CD14-positive monocyte (primary cell): ENCODE measurements at regions not wholly inside any gene's neighbourhood (a gene's known extent, or its start where the extent isn't known, plus 50 kb on each side); places are given as distances from the start of the nearest gene placed in this dataset.
"Not testable (repeated sequence)": the region's sequence is repeated elsewhere in the genome, so short reads cannot be mapped to it uniquely, and the experiment has no call there.

Source experiments
- DNase-seq, 3 donors: peaks; one replicate each; pipeline ENCODE4 v3.0.0-alpha.2; 2011 to 2022
- H2AFZ ChIP-seq: 2 replicates; pipeline ENCODE4 v1.6.0; 2012; ENCODE audit warnings: mild to moderate bottlenecking, low read depth, low read length, inconsistent platforms; ENCODE audit not compliant: insufficient read depth, poor library complexity, severe bottlenecking
- H3K27ac ChIP-seq, 2 donors: 1 replicate in 1 of 2; 2 replicates in 1 of 2; pipeline ENCODE4 v1.5.1; 2012 to 2013; ENCODE audit warnings: low read length in 2 of 2, control low read depth in 1 of 2, inconsistent platforms in 1 of 2, low read depth in 1 of 2, mild to moderate bottlenecking in 1 of 2
- H3K27me3 ChIP-seq, 2 donors: one replicate each; pipeline versions ENCODE4 v1.6.0 to v1.6.1; 2011 to 2013; ENCODE audit warnings: low read length in 2 of 2; ENCODE audit not compliant: control insufficient read depth in 2 of 2, insufficient read depth in 2 of 2
- H3K36me3 ChIP-seq, 2 donors: replicated peaks in 1 of 2; 1 replicate in 1 of 2; 2 replicates in 1 of 2; pipeline versions ENCODE4 v1.5.1 to v1.6.1; 2012 to 2013; ENCODE audit warnings: low read length in 2 of 2, control low read depth in 1 of 2, inconsistent platforms in 1 of 2, mild to moderate bottlenecking in 1 of 2; ENCODE audit not compliant: insufficient read depth in 2 of 2, control insufficient read depth in 1 of 2
- H3K4me1 ChIP-seq, 2 donors: 1 replicate in 1 of 2; 2 replicates in 1 of 2; pipeline versions ENCODE4 v1.5.1 to v1.6.1; 2012 to 2013; ENCODE audit warnings: low read length in 2 of 2, control low read depth in 1 of 2, inconsistent platforms in 1 of 2, mild to moderate bottlenecking in 1 of 2, moderate library complexity in 1 of 2; ENCODE audit not compliant: insufficient read depth in 2 of 2, control insufficient read depth in 1 of 2
- H3K4me2 ChIP-seq: replicated peaks from 2 replicates; pipeline ENCODE3; 2012; ENCODE audit warnings: low read length, moderate library complexity, mild to moderate bottlenecking; ENCODE audit not compliant: poor library complexity, severe bottlenecking; ENCODE audit errors: extremely low read depth
- H3K4me3 ChIP-seq, 3 experiments: fragments of 200-600 bp in 1 of 3; sonication (generic) in 1 of 3; replicated peaks in 1 of 3; 1 replicate in 2 of 3; 2 replicates in 1 of 3; pipeline ENCODE4 v1.5.1; 2011 to 2013; ENCODE audit warnings: low read length in 3 of 3, mild to moderate bottlenecking in 3 of 3, control low read depth in 2 of 3, low read depth in 2 of 3, inconsistent platforms in 1 of 3, moderate library complexity in 1 of 3
- H3K79me2 ChIP-seq: 2 replicates; pipeline ENCODE4 v1.6.0; 2012; ENCODE audit warnings: mild to moderate bottlenecking, control low read depth, inconsistent platforms, low read length, moderate library complexity; ENCODE audit not compliant: insufficient read depth
- H3K9ac ChIP-seq: 2 replicates; pipeline ENCODE4 v1.6.0; 2017; ENCODE audit warnings: low read length, mild to moderate bottlenecking; ENCODE audit not compliant: insufficient read depth, poor library complexity, severe bottlenecking
- H3K9me3 ChIP-seq, 2 donors: replicated peaks in 1 of 2; 1 replicate in 1 of 2; 2 replicates in 1 of 2; pipeline versions ENCODE4 v1.5.1 to v1.6.1; 2012 to 2013; ENCODE audit warnings: low read length in 2 of 2, control low read depth in 1 of 2; ENCODE audit not compliant: control insufficient read depth in 1 of 2, insufficient read depth in 1 of 2
- H4K20me1 ChIP-seq: 2 replicates; pipeline ENCODE4 v1.6.0; 2012; ENCODE audit warnings: mild to moderate bottlenecking, low read length, control low read depth, moderate library complexity; ENCODE audit not compliant: insufficient read depth
- H3K27ac Mint-ChIP-seq, 7 donors: one replicate each; pipeline ENCODE4 v1.8.0; 2020; ENCODE audit warnings: mild to moderate bottlenecking in 7 of 7, mixed read lengths in 7 of 7, moderate library complexity in 6 of 7, inconsistent platforms in 2 of 7
- H3K27me3 Mint-ChIP-seq, 3 donors: one replicate each; pipeline ENCODE4 v1.8.0; 2021 to 2022; ENCODE audit warnings: low read depth in 3 of 3, mild to moderate bottlenecking in 3 of 3, mixed read lengths in 3 of 3, moderate library complexity in 3 of 3, inconsistent platforms in 1 of 3
- H3K36me3 Mint-ChIP-seq, 2 donors: one replicate each; pipeline ENCODE4 v1.8.0; 2020; ENCODE audit warnings: mixed read lengths in 2 of 2, inconsistent platforms in 1 of 2, mild to moderate bottlenecking in 1 of 2
- H3K4me1 Mint-ChIP-seq: one replicate; pipeline ENCODE4 v1.8.0; 2020; ENCODE audit warnings: mild to moderate bottlenecking, mixed read lengths
- H3K4me3 Mint-ChIP-seq, 2 donors: one replicate each; pipeline ENCODE4 v1.8.0; 2020; ENCODE audit warnings: mild to moderate bottlenecking in 2 of 2, mixed read lengths in 2 of 2, moderate library complexity in 1 of 2
- H3K9me3 Mint-ChIP-seq, 7 donors: one replicate each; pipeline ENCODE4 v1.8.0; 2020 to 2022; ENCODE audit warnings: mixed read lengths in 7 of 7, mild to moderate bottlenecking in 6 of 7, moderate library complexity in 6 of 7, inconsistent platforms in 2 of 7
- WGBS: methylation state at CpG from one replicate; pipeline ENCODE4 v1.1.5; 2013; ENCODE audit warnings: missing lambda C conversion rate; ENCODE audit not compliant: insufficient coverage; 5-methylcytosine and 5-hydroxymethylcytosine counted together
- intact Hi-C, 2 donors: fragments of 100-400 bp; cut with micrococcal nuclease; formaldehyde crosslinking; loops; one replicate each; pipeline versions ENCODE4 v1.15.0 to v1.15.1; 2023
- TF ChIP-seq, protein P1 (sequence below): fragments of 200-600 bp; IDR thresholded peaks from one replicate; pipeline ENCODE4 v1.8.0; 2022; ENCODE audit warnings: antibody characterized with exemption, mild to moderate bottlenecking

DNA sequence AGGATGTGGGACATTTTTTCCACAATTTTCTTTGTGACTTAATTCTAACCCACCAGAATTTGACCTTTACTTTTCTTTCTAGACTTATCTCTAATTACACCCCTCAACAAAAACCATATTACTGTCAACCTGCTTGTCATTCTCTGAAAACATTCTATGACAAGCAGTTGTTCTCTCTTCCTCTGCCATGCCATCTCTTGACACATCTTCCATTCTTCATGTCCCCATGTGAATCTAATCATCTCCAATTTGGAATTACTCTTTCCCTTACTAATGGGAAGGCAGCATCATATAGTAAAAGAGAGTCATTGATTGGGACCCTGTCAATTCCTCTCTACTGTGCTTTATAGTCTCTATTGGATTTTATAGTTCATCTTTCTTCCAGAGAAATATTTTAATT lies 61.3 kb upstream of the P2RY1 start:
- Mint-ChIP-seq H3K4me3 (no peak overlapping the region), H3K27me3 (no peaks in the 10 kb centered on the region), H3K4me1 (peaks cover 2% of the 10 kb centered on the region), H3K36me3 (no peaks in the 10 kb centered on the region), H3K9me3 (peaks cover 0 to 7% (median 4%) of the 10 kb centered on the region in 7 donors), H3K27ac (no peak overlapping the region)
- Histone ChIP-seq H3K9ac (no peak overlapping the region), H2AFZ (no peak overlapping the region), H3K79me2 (no peaks in the 10 kb centered on the region), H3K4me2 (no peak overlapping the region), H3K4me1 (peaks cover 0 to 4% of the 10 kb centered on the region in 2 donors), H3K27me3 (no peaks in the 10 kb centered on the region), H3K9me3 (peaks cover 0 to 2% of the 10 kb centered on the region in 2 donors), H3K4me3 (no peak overlapping the region), H3K27ac (no peak overlapping the region), H4K20me1 (no peaks in the 10 kb centered on the region), H3K36me3 (no peaks in the 10 kb centered on the region)
- TF ChIP-seq, protein P1, sequence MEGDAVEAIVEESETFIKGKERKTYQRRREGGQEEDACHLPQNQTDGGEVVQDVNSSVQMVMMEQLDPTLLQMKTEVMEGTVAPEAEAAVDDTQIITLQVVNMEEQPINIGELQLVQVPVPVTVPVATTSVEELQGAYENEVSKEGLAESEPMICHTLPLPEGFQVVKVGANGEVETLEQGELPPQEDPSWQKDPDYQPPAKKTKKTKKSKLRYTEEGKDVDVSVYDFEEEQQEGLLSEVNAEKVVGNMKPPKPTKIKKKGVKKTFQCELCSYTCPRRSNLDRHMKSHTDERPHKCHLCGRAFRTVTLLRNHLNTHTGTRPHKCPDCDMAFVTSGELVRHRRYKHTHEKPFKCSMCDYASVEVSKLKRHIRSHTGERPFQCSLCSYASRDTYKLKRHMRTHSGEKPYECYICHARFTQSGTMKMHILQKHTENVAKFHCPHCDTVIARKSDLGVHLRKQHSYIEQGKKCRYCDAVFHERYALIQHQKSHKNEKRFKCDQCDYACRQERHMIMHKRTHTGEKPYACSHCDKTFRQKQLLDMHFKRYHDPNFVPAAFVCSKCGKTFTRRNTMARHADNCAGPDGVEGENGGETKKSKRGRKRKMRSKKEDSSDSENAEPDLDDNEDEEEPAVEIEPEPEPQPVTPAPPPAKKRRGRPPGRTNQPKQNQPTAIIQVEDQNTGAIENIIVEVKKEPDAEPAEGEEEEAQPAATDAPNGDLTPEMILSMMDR = no peak
- intact Hi-C loops = no loop called here
- DNase-seq = no peak

- H3K27ac Mint-ChIP-seq, intact Hi-C loops, H3K9ac ChIP-seq, H3K36me3 ChIP-seq, H3K79me2 ChIP-seq, H3K9me3 ChIP-seq, H3K4me1 Mint-ChIP-seq, H3K27ac ChIP-seq, H3K4me3 ChIP-seq, H3K27me3 ChIP-seq, H2AFZ ChIP-seq, H3K4me2 ChIP-seq, DNase-seq, H3K36me3 Mint-ChIP-seq, H3K4me3 Mint-ChIP-seq, H3K4me1 ChIP-seq, H3K27me3 Mint-ChIP-seq, H3K9me3 Mint-ChIP-seq, H4K20me1 ChIP-seq: not testable (repeated sequence)
- WGBS = no CpG with 5 or more reads among the region's 4 CpGs
These were observed 60.7 kb upstream of the P2RY1 start for GRCh38 chr3:152774230-152774629.
